ENCODE measurements at regions not wholly inside any gene's neighbourhood (a gene's known extent, or its start where the extent isn't known, plus 50 kb on each side); places are given as distances from the start of the nearest gene placed in this dataset.

- TF ChIP-seq TAF1 (IDR thresholded peaks at IDR 0.05; ENCODE audit: low read depth, low read length), result no peak
- no peak for TF ChIP-seq POLR2A (IDR thresholded peaks at IDR 0.05; ENCODE audit: low read depth, low read length)
- TF ChIP-seq POLR2AphosphoS5 (IDR thresholded peaks at IDR 0.05; ENCODE audit: low read depth, low read length), result no peak
- TF ChIP-seq SPI1 (IDR thresholded peaks at IDR 0.05; ENCODE audit: low read depth, low read length), result no peak
Measured at GRCh38 chr21:17101696-17102095, 411.1 kb upstream of the CXADR start.
